ENCODE measurements at regions not wholly inside any gene's neighbourhood (a gene's known extent, or its start where the extent isn't known, plus 50 kb on each side); places are given as distances from the start of the nearest gene placed in this dataset.

DNA sequence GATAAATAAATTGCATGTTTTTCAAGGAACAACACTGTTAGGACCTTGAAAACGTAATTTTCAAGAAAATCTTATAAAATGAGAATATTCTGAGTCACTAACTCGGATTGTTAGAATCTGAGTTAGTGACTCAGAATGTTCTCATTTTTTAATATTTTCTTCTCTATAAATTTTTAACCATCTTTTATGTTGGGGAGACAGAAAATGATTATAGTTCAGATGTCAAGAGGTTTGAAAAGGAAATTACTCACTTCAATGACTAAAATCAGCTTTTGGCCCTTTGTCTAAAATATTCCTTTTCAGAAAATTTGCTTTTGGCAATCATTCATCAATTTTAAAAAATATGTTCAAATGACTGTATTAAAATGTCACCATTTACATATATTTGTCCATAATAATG, 264.2 kb upstream of the EDNRB start:
- no peak for TF ChIP-seq CTCF (IDR thresholded peaks at IDR 0.05; ENCODE audit: insufficient read depth, low read depth, low read length)
- no peak for DNase-seq (ENCODE audit: low read depth)
- no peak overlapping the region for H3K4me3 ChIP-seq (ENCODE audit: low read depth, low read length)

GRCh38 chr13:78177306-78177705, 258.7 kb upstream of the EDNRB start:
- no peak for TF ChIP-seq CTCF (IDR thresholded peaks at IDR 0.05; ENCODE audit: insufficient read depth, low read depth, low read length)
- no peak for DNase-seq (ENCODE audit: low read depth)
- H3K4me3 ChIP-seq (ENCODE audit: low read depth, low read length) = no peak overlapping the region

DNA sequence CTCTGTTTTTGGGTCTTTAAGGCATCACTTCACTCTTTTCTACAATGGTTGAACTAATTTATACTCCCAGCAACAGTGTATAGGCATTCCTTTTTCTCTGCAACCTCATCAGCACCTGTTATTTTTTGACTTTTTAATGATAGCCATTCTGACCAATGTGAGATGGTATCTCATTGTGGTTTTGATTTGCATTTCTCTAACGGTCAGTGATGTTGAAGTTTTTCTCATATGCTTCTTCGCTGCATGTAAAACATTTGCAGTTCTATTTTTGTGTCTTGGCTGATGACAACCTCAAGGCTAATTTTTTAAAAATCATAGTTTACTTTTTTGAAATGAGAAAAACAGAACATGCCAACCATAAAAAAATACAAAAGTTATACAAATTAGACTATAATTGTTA, 258.2 kb upstream of the EDNRB start:
- DNase-seq (ENCODE audit: low read depth) = no peak

DNA sequence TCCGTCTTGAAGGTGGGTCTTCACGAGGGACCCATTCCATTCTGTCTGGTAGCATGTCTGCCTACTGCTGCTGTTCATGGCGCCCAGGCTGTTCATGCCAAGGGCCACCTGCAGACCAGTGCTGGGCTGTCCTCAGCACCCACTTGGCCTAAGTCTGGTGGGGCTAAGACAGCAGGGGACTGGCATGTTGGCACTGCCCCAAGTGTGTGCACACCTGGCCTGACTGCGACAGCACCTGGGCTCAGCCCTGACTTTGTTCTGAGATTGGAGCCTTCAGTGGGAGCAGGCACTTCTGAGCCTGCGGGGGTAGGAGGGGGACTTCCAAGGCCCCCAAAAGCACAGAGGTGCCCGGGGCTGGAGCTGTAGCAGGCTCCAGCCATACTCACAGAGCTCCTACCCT, 250.8 kb upstream of the EDNRB start:
- no peak for DNase-seq (ENCODE audit: low read depth)
- no peak overlapping the region for H3K4me3 ChIP-seq (ENCODE audit: low read depth, low read length)
- TF ChIP-seq CTCF (IDR thresholded peaks at IDR 0.05; ENCODE audit: insufficient read depth, low read depth, low read length) = no peak

More for the DNA sequence above, 258.2 kb upstream of the EDNRB start:
- H3K4me3 ChIP-seq (ENCODE audit: low read depth, low read length) = no peak overlapping the region
- TF ChIP-seq CTCF (IDR thresholded peaks at IDR 0.05; ENCODE audit: insufficient read depth, low read depth, low read length) = no peak

DNA sequence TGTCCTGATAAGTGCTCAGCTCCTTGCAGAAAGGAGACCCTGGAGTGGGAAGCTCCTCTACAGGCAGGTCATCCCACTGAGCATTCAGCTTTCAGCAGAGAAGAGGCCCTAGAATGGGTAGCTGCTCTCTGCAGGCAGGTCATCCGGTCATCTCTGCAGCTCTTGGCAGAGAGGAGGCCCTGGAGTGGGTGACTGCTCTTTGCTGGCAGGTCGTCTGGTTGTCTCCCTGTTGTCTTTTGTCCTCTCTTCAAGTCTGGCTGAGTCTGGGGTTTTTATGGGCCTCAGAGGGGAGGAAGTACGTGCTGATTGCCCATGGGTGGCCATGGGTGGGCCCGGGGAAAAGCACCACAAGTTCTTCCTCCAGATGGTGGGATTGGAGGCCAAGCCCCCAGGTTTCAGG, 250.3 kb upstream of the EDNRB start:
- no peak for DNase-seq (ENCODE audit: low read depth)
- no peak for TF ChIP-seq CTCF (IDR thresholded peaks at IDR 0.05; ENCODE audit: insufficient read depth, low read depth, low read length)
- H3K4me3 ChIP-seq (ENCODE audit: low read depth, low read length) = no peak overlapping the region

- no peak for TF ChIP-seq CTCF (IDR thresholded peaks at IDR 0.05; ENCODE audit: insufficient read depth, low read depth, low read length)
- H3K4me3 ChIP-seq (ENCODE audit: low read depth, low read length) = no peak overlapping the region
- DNase-seq (ENCODE audit: low read depth) = no peak
Observed at GRCh38 chr13:78161266-78161665, 242.6 kb upstream of the EDNRB start.

- H3K4me3 ChIP-seq (ENCODE audit: low read depth, low read length) = no peak overlapping the region
- no peak for TF ChIP-seq CTCF (IDR thresholded peaks at IDR 0.05; ENCODE audit: insufficient read depth, low read depth, low read length)
- DNase-seq (ENCODE audit: low read depth) = peak; percentile 51
Observed at GRCh38 chr13:78160793-78161192, 242.2 kb upstream of the EDNRB start.

Measured in fibroblast of villous mesenchyme (primary cell).